ENCODE measurements at regions not wholly inside any gene's neighbourhood (a gene's known extent, or its start where the extent isn't known, plus 50 kb on each side); places are given as distances from the start of the nearest gene placed in this dataset.

GRCh38 chr1:81597720-81598426 lies 202.9 kb upstream of the ADGRL2 start:
- no peak overlapping the region for H3K9ac ChIP-seq (ENCODE audit: insufficient read depth, low read depth, low read length)
- ATAC-seq (no peak), FAIRE-seq (no peak), DNase-seq (ENCODE audit: low spot score) (no peak)
- whole genome bisulfite sequencing (ENCODE audit: low lambda C conversion rate): 24% methylated on average over 3 of the region's 3 CpGs
- in situ Hi-C loops (cut with HindIII; ENCODE audit: extremely low pct_ligation_motif_present, low pct_unique_long_range_greater_than_20kb): no loop called here
- peaks cover 13% of the 10 kb centered on the region; the same call in 1 of the 2 replicates for H3K9me3 ChIP-seq (ENCODE audit: low read length)
- no peak overlapping the region for H2AFZ ChIP-seq (ENCODE audit: low read length)
- no peaks in the 10 kb centered on the region for H3K27me3 ChIP-seq (ENCODE audit: control insufficient read depth in 1 of 2, insufficient read depth in 2 of 2, low read length in 2 of 2)
- no peak overlapping the region for H3K4me3 ChIP-seq (replicated peaks in 1 of 3; ENCODE audit: insufficient read depth in 1 of 3, low read depth in 2 of 3, low read length in 3 of 3)
- H3K36me3 ChIP-seq (replicated peaks in 1 of 2; ENCODE audit: control insufficient read depth in 1 of 2, insufficient read depth in 2 of 2, low read length in 2 of 2): no peaks in the 10 kb centered on the region
- intact Hi-C loops (cut with micrococcal nuclease; ENCODE audit: unreplicated experiment): no loop called here
- H3K4me1 ChIP-seq (ENCODE audit: insufficient read depth, low read length): no peaks in the 10 kb centered on the region
- ChIA-PET CTCF (ENCODE audit: low intra/inter-chr PET ratio, low total read pairs) (no interaction called here), POLR2A (no interaction called here)
- no TSS peak for BruUV-seq (replicated peaks)
- H3K4me2 ChIP-seq (ENCODE audit: low read depth, low read length): no peak overlapping the region
- H3K27ac ChIP-seq (ENCODE audit: extremely low read length, insufficient read depth, low read length): no peak overlapping the region
- H3K79me2 ChIP-seq (ENCODE audit: insufficient read depth, low read length): no peaks in the 10 kb centered on the region
- H4K20me1 ChIP-seq (ENCODE audit: insufficient read depth, low read length): no peaks in the 10 kb centered on the region
- no peak for TF ChIP-seq KLF13 (CRISPR knock-in tag; IDR thresholded peaks at IDR 0.05)
- no peak for TF ChIP-seq U2AF2 (IDR thresholded peaks at IDR 0.05; ENCODE audit: low read depth, low read length)
- TF ChIP-seq, protein P1, sequence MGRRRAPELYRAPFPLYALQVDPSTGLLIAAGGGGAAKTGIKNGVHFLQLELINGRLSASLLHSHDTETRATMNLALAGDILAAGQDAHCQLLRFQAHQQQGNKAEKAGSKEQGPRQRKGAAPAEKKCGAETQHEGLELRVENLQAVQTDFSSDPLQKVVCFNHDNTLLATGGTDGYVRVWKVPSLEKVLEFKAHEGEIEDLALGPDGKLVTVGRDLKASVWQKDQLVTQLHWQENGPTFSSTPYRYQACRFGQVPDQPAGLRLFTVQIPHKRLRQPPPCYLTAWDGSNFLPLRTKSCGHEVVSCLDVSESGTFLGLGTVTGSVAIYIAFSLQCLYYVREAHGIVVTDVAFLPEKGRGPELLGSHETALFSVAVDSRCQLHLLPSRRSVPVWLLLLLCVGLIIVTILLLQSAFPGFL (CRISPR knock-in tag; IDR thresholded peaks at IDR 0.05): no peak
- TF ChIP-seq, protein P2, sequence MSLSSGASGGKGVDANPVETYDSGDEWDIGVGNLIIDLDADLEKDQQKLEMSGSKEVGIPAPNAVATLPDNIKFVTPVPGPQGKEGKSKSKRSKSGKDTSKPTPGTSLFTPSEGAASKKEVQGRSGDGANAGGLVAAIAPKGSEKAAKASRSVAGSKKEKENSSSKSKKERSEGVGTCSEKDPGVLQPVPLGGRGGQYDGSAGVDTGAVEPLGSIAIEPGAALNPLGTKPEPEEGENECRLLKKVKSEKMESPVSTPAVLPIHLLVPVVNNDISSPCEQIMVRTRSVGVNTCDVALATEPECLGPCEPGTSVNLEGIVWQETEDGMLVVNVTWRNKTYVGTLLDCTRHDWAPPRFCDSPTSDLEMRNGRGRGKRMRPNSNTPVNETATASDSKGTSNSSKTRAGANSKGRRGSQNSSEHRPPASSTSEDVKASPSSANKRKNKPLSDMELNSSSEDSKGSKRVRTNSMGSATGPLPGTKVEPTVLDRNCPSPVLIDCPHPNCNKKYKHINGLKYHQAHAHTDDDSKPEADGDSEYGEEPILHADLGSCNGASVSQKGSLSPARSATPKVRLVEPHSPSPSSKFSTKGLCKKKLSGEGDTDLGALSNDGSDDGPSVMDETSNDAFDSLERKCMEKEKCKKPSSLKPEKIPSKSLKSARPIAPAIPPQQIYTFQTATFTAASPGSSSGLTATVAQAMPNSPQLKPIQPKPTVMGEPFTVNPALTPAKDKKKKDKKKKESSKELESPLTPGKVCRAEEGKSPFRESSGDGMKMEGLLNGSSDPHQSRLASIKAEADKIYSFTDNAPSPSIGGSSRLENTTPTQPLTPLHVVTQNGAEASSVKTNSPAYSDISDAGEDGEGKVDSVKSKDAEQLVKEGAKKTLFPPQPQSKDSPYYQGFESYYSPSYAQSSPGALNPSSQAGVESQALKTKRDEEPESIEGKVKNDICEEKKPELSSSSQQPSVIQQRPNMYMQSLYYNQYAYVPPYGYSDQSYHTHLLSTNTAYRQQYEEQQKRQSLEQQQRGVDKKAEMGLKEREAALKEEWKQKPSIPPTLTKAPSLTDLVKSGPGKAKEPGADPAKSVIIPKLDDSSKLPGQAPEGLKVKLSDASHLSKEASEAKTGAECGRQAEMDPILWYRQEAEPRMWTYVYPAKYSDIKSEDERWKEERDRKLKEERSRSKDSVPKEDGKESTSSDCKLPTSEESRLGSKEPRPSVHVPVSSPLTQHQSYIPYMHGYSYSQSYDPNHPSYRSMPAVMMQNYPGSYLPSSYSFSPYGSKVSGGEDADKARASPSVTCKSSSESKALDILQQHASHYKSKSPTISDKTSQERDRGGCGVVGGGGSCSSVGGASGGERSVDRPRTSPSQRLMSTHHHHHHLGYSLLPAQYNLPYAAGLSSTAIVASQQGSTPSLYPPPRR (CRISPR knock-in tag; IDR thresholded peaks at IDR 0.05; ENCODE audit: borderline replicate concordance): no peak
- no peak for TF ChIP-seq PHB2 (IDR thresholded peaks at IDR 0.05; ENCODE audit: partially characterized antibody)
- TF ChIP-seq, protein P3, sequence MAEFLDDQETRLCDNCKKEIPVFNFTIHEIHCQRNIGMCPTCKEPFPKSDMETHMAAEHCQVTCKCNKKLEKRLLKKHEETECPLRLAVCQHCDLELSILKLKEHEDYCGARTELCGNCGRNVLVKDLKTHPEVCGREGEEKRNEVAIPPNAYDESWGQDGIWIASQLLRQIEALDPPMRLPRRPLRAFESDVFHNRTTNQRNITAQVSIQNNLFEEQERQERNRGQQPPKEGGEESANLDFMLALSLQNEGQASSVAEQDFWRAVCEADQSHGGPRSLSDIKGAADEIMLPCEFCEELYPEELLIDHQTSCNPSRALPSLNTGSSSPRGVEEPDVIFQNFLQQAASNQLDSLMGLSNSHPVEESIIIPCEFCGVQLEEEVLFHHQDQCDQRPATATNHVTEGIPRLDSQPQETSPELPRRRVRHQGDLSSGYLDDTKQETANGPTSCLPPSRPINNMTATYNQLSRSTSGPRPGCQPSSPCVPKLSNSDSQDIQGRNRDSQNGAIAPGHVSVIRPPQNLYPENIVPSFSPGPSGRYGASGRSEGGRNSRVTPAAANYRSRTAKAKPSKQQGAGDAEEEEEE (CRISPR knock-in tag; IDR thresholded peaks at IDR 0.05; ENCODE audit: borderline replicate concordance): no peak
- no peak for TF ChIP-seq ZEB1 (IDR thresholded peaks at IDR 0.05; ENCODE audit: insufficient replicate concordance, low read depth)
- no peak for TF ChIP-seq PHF21A (CRISPR knock-in tag; IDR thresholded peaks at IDR 0.05)
- TF ChIP-seq ARID4A (CRISPR knock-in tag; IDR thresholded peaks at IDR 0.05; ENCODE audit: borderline replicate concordance): no peak
- TF ChIP-seq ZFP62 (CRISPR knock-in tag; IDR thresholded peaks at IDR 0.05): no peak
- no peak for TF ChIP-seq NFIB (CRISPR knock-in tag; IDR thresholded peaks at IDR 0.05; ENCODE audit: borderline replicate concordance)
- TF ChIP-seq POLR2AphosphoS5 (IDR thresholded peaks at IDR 0.05; ENCODE audit: low read depth, low read length): no peak

Data from HepG2 (cell line).